ENCODE measurements at regions not wholly inside any gene's neighbourhood (a gene's known extent, or its start where the extent isn't known, plus 50 kb on each side); places are given as distances from the start of the nearest gene placed in this dataset.

- Histone ChIP-seq H3K9ac (ENCODE audit: control insufficient read depth, extremely low read depth, insufficient read depth, low read length) (no peak overlapping the region), H3K4me2 (ENCODE audit: control insufficient read depth, extremely low read depth, insufficient read depth, low read depth, low read length) (no peak overlapping the region), H3K9me3 (ENCODE audit: control insufficient read depth, low read depth, low read length) (no peaks in the 10 kb centered on the region), H3K27me3 (ENCODE audit: control insufficient read depth, extremely low read depth, insufficient read depth, low read length) (no peaks in the 10 kb centered on the region), H2AFZ (ENCODE audit: control insufficient read depth, low read length) (no peak overlapping the region), H3K36me3 (ENCODE audit: control insufficient read depth in 2 of 2, extremely low read depth in 1 of 2, insufficient read depth in 2 of 2, low read length in 2 of 2) (no peaks in the 10 kb centered on the region), H3K4me3 (ENCODE audit: control insufficient read depth in 2 of 3, extremely low read depth in 1 of 3, insufficient read depth in 2 of 3, low read depth in 1 of 3, low read length in 3 of 3) (no peak overlapping the region), H3K4me1 (ENCODE audit: control insufficient read depth, extremely low read depth, insufficient read depth, low read length) (no peaks in the 10 kb centered on the region), H3K79me2 (ENCODE audit: control insufficient read depth, insufficient read depth, low read length) (no peaks in the 10 kb centered on the region), H4K20me1 (ENCODE audit: control insufficient read depth, extremely low read depth, insufficient read depth, low read length) (no peaks in the 10 kb centered on the region), H3K9me1 (ENCODE audit: control insufficient read depth, extremely low read depth, insufficient read depth, low read length) (no peaks in the 10 kb centered on the region), H3K27ac (ENCODE audit: control insufficient read depth, insufficient read depth, low read length) (no peak overlapping the region)
- FAIRE-seq: no peak
- dilution Hi-C loops (cut with MboI; ENCODE audit: extremely low pct_ligation_motif_present, low sequenced_read_pairs): no loop called here
- no peak for TF ChIP-seq EZH2 (IDR thresholded peaks at IDR 0.05; ENCODE audit: low read length)
- TF ChIP-seq, protein P1, sequence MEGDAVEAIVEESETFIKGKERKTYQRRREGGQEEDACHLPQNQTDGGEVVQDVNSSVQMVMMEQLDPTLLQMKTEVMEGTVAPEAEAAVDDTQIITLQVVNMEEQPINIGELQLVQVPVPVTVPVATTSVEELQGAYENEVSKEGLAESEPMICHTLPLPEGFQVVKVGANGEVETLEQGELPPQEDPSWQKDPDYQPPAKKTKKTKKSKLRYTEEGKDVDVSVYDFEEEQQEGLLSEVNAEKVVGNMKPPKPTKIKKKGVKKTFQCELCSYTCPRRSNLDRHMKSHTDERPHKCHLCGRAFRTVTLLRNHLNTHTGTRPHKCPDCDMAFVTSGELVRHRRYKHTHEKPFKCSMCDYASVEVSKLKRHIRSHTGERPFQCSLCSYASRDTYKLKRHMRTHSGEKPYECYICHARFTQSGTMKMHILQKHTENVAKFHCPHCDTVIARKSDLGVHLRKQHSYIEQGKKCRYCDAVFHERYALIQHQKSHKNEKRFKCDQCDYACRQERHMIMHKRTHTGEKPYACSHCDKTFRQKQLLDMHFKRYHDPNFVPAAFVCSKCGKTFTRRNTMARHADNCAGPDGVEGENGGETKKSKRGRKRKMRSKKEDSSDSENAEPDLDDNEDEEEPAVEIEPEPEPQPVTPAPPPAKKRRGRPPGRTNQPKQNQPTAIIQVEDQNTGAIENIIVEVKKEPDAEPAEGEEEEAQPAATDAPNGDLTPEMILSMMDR (optimal IDR thresholded peaks at IDR 0.05 in 1 of 3, IDR thresholded peaks at IDR 0.05 in 1 of 3, conservative IDR thresholded peaks at IDR 0.05 in 1 of 3; ENCODE audit: extremely low read depth in 1 of 3, insufficient read depth in 2 of 3, low read length in 3 of 3): no peak
- DNase-seq (ENCODE audit: low read depth, low spot score): no peak
These were observed 761.0 kb upstream of the ARRDC4 start for GRCh38 chr15:97199393-97200051.

GRCh38 chr15:97200161-97200560 lies 760.3 kb upstream of the ARRDC4 start:
- no peak for TF ChIP-seq EZH2 (IDR thresholded peaks at IDR 0.05; ENCODE audit: low read length)
- TF ChIP-seq, protein P1 (optimal IDR thresholded peaks at IDR 0.05 in 1 of 3, IDR thresholded peaks at IDR 0.05 in 1 of 3, conservative IDR thresholded peaks at IDR 0.05 in 1 of 3; ENCODE audit: extremely low read depth in 1 of 3, insufficient read depth in 2 of 3, low read length in 3 of 3): no peak
- Histone ChIP-seq H3K9ac (ENCODE audit: control insufficient read depth, extremely low read depth, insufficient read depth, low read length) (no peak overlapping the region), H3K36me3 (ENCODE audit: control insufficient read depth in 2 of 2, extremely low read depth in 1 of 2, insufficient read depth in 2 of 2, low read length in 2 of 2) (no peaks in the 10 kb centered on the region), H3K79me2 (ENCODE audit: control insufficient read depth, insufficient read depth, low read length) (no peaks in the 10 kb centered on the region), H3K4me1 (ENCODE audit: control insufficient read depth, extremely low read depth, insufficient read depth, low read length) (no peaks in the 10 kb centered on the region), H3K27me3 (ENCODE audit: control insufficient read depth, extremely low read depth, insufficient read depth, low read length) (no peaks in the 10 kb centered on the region), H3K4me3 (ENCODE audit: control insufficient read depth in 2 of 3, extremely low read depth in 1 of 3, insufficient read depth in 2 of 3, low read depth in 1 of 3, low read length in 3 of 3) (no peak overlapping the region), H3K4me2 (ENCODE audit: control insufficient read depth, extremely low read depth, insufficient read depth, low read depth, low read length) (no peak overlapping the region), H4K20me1 (ENCODE audit: control insufficient read depth, extremely low read depth, insufficient read depth, low read length) (no peaks in the 10 kb centered on the region), H3K9me3 (ENCODE audit: control insufficient read depth, low read depth, low read length) (no peaks in the 10 kb centered on the region), H2AFZ (ENCODE audit: control insufficient read depth, low read length) (no peak overlapping the region), H3K9me1 (ENCODE audit: control insufficient read depth, extremely low read depth, insufficient read depth, low read length) (no peaks in the 10 kb centered on the region), H3K27ac (ENCODE audit: control insufficient read depth, insufficient read depth, low read length) (no peak overlapping the region)
- dilution Hi-C loops (cut with MboI; ENCODE audit: extremely low pct_ligation_motif_present, low sequenced_read_pairs): no loop called here
- DNase-seq (ENCODE audit: low read depth, low spot score) (no peak), FAIRE-seq (no peak)
